ENCODE measurements at regions not wholly inside any gene's neighbourhood (a gene's known extent, or its start where the extent isn't known, plus 50 kb on each side); places are given as distances from the start of the nearest gene placed in this dataset.

- TF ChIP-seq EZH2 (IDR thresholded peaks at IDR 0.05; ENCODE audit: borderline replicate concordance, low read depth, low read length, poor library complexity, severe bottlenecking) = no peak
- TF ChIP-seq CTCF (conservative IDR thresholded peaks at IDR 0.05; ENCODE audit: low read depth, low read length) = no peak
These were observed 110.0 kb upstream of the SLC35B3 start for GRCh38 chr6:8545336-8545735.

Data from A673 (cell line).